Neural cell (in vitro differentiated cells): ENCODE measurements at regions not wholly inside any gene's neighbourhood (a gene's known extent, or its start where the extent isn't known, plus 50 kb on each side); places are given as distances from the start of the nearest gene placed in this dataset.

Experiments
- H2AFZ ChIP-seq: fragments of 200-600, 300-800 bp; sonication (generic), shearing (Covaris generic); 2 replicates; pipeline ENCODE4 v1.6.0; 2014; ENCODE audit warnings: low read depth, mild to moderate bottlenecking, antibody characterized with exemption, low read length, moderate library complexity
- H3F3A ChIP-seq: fragments of 200-600 bp; shearing (Covaris generic); 2 replicates; pipeline ENCODE4 v1.6.1; 2016; ENCODE audit warnings: mild to moderate bottlenecking, moderate library complexity, mixed read lengths, antibody characterized with exemption, low read length; ENCODE audit not compliant: insufficient read depth, poor library complexity, severe bottlenecking
- H3K27ac ChIP-seq: fragments of 200-600, 300-800 bp; sonication (generic), shearing (Covaris generic); 2 replicates; pipeline ENCODE4 v1.5.1; 2014; ENCODE audit warnings: mild to moderate bottlenecking, low read length, moderate library complexity
- H3K27me3 ChIP-seq: fragments of 300-800, 200-600 bp; sonication (generic), shearing (Covaris generic); 2 replicates; pipeline ENCODE4 v1.6.0; 2014; ENCODE audit warnings: mild to moderate bottlenecking, low read depth, low read length, moderate library complexity; ENCODE audit not compliant: insufficient read depth
- H3K36me3 ChIP-seq: fragments of 300-800, 200-600 bp; sonication (generic), shearing (Covaris generic); 2 replicates; pipeline ENCODE4 v1.5.1; 2014; ENCODE audit warnings: mild to moderate bottlenecking, antibody characterized with exemption, low read length, moderate library complexity; ENCODE audit not compliant: insufficient read depth
- H3K4me2 ChIP-seq: fragments of 300-800, 200-600 bp; sonication (generic), shearing (Covaris generic); 2 replicates; pipeline ENCODE4 v1.6.0; 2014; ENCODE audit warnings: mild to moderate bottlenecking, low read length
- H3K4me3 ChIP-seq: fragments of 300-800, 200-600 bp; sonication (generic), shearing (Covaris generic); 2 replicates; pipeline ENCODE4 v1.5.1; 2014; ENCODE audit warnings: mild to moderate bottlenecking, low read length, moderate library complexity
- H3K79me2 ChIP-seq: fragments of 200-600 bp; shearing (Covaris generic); replicated peaks from 2 replicates; pipeline ENCODE4 v1.6.0; 2014; ENCODE audit warnings: mild to moderate bottlenecking, low read length, moderate library complexity; ENCODE audit not compliant: insufficient read depth
- H3K9ac ChIP-seq: fragments of 300-800, 200-600 bp; sonication (generic), shearing (Covaris generic); 2 replicates; pipeline ENCODE4 v1.6.1; 2016; ENCODE audit warnings: mild to moderate bottlenecking, low read length, mixed read lengths
- H3K9me2 ChIP-seq: fragments of 200-600 bp; shearing (Covaris generic); 2 replicates; pipeline ENCODE4 v1.6.1; 2016; ENCODE audit warnings: mild to moderate bottlenecking, low read length, mixed read lengths; ENCODE audit not compliant: insufficient read depth
- H3K9me3 ChIP-seq: fragments of 200-600, 300-800 bp; sonication (generic), shearing (Covaris generic); 2 replicates; pipeline ENCODE4 v1.6.1; 2016; ENCODE audit warnings: mild to moderate bottlenecking, mixed run types, low read length, moderate library complexity, mixed read lengths
- H4K20me1 ChIP-seq: fragments of 200-600 bp; shearing (Covaris generic); 2 replicates; pipeline ENCODE4 v1.6.1; 2016; ENCODE audit warnings: mild to moderate bottlenecking, mixed run types; ENCODE audit not compliant: insufficient read depth
- EP300 ChIP-seq: fragments of 450-650 bp; conservative IDR thresholded peaks from 2 replicates; pipeline ENCODE4 v1.6.1; 2014; ENCODE audit warnings: antibody characterized with exemption, mild to moderate bottlenecking, moderate library complexity; ENCODE audit not compliant: poor library complexity, severe bottlenecking
- EZH2 ChIP-seq: fragments of 200-600, 300-800 bp; shearing (Covaris generic), sonication (generic); IDR thresholded peaks from 2 replicates; pipeline ENCODE4 v1.6.1; 2014; ENCODE audit warnings: antibody characterized with exemption, low read length, borderline replicate concordance, mild to moderate bottlenecking; ENCODE audit not compliant: insufficient read depth, poor library complexity, severe bottlenecking
- MXI1 ChIP-seq: fragments of 450-650 bp; conservative IDR thresholded peaks from 2 replicates; pipeline ENCODE4 v1.6.1; 2014; ENCODE audit warnings: antibody characterized with exemption, mild to moderate bottlenecking; ENCODE audit not compliant: poor library complexity, severe bottlenecking
- POLR2AphosphoS5 ChIP-seq: IDR thresholded peaks from 2 replicates; pipeline ENCODE4 v1.6.1; 2012
- RAD21 ChIP-seq: fragments of 450-650 bp; conservative IDR thresholded peaks from 2 replicates; pipeline ENCODE4 v1.6.1; 2014; ENCODE audit warnings: antibody characterized with exemption, mild to moderate bottlenecking, moderate library complexity
- REST ChIP-seq: IDR thresholded peaks from 2 replicates; pipeline ENCODE4 v1.6.1; 2012; ENCODE audit warnings: borderline replicate concordance
- SMC3 ChIP-seq: fragments of 450-650 bp; conservative IDR thresholded peaks from 2 replicates; pipeline ENCODE4 v1.6.1; 2014; ENCODE audit warnings: antibody characterized with exemption, mild to moderate bottlenecking, moderate library complexity; ENCODE audit not compliant: poor library complexity
- TAF1 ChIP-seq: IDR thresholded peaks from 2 replicates; pipeline ENCODE4 v1.6.1; 2012; ENCODE audit warnings: low read depth
- TF ChIP-seq, protein P1 (sequence below): fragments of 450-650 bp; IDR thresholded peaks from 2 replicates; pipeline ENCODE4 v1.5.1; 2014; ENCODE audit warnings: antibody characterized with exemption, mild to moderate bottlenecking, moderate library complexity; ENCODE audit not compliant: poor library complexity, severe bottlenecking

DNA sequence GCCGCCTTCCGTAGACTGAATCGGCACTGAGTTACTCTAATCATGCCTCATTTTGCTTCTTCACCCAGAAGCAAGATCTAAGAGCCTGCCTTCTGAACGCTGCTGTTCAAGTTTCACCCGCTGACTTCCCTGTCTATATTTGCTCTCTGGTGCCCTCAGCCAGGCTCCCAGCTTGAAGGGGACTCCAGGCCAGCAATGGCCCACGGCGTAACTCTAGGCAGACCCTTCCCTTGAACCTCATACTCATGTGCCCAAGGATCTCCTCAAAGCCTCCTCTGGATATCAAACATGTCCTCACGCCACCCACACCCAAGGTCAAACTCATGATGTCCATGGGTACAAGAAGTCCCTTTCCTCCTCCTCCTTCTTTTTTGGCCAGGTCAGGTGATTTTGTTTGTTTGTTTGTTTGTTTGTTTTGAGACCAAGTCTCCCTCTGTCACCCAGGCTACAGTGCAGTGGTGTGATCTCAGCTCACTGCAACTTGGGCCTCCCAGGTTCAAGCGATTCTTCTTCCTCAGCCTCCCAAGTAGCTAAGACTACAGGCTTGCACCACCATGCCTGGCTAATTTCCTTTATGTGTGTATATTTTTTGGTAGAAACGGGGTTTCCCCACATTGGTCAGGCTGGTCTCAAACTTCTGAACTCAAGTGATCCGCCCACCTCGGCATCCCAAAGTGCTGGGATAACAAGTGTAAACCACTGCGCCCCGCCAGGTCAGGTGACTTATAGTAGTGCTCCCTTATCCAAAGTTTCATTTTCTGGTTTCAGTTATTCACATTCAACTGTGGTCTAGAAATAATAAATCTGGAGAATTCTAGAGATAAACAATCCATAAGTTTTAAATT, 239.0 kb downstream of the SYK start:
- Histone ChIP-seq H3K9ac (no peak overlapping the region), H4K20me1 (no peaks in the 10 kb centered on the region), H3F3A (no peaks in the 10 kb centered on the region), H3K27me3 (no peaks in the 10 kb centered on the region), H2AFZ (no peak overlapping the region), H3K4me2 (no peak overlapping the region), H3K79me2 (no peaks in the 10 kb centered on the region), H3K36me3 (no peaks in the 10 kb centered on the region), H3K4me3 (no peak overlapping the region), H3K27ac (no peak overlapping the region), H3K9me3 (no peaks in the 10 kb centered on the region), H3K9me2 (no peaks in the 10 kb centered on the region)
- TF ChIP-seq MXI1 (no peak), TAF1 (no peak), EP300 (no peak), POLR2AphosphoS5 (no peak), SMC3 (no peak), RAD21 (no peak), EZH2 (no peak)
- TF ChIP-seq, protein P1, sequence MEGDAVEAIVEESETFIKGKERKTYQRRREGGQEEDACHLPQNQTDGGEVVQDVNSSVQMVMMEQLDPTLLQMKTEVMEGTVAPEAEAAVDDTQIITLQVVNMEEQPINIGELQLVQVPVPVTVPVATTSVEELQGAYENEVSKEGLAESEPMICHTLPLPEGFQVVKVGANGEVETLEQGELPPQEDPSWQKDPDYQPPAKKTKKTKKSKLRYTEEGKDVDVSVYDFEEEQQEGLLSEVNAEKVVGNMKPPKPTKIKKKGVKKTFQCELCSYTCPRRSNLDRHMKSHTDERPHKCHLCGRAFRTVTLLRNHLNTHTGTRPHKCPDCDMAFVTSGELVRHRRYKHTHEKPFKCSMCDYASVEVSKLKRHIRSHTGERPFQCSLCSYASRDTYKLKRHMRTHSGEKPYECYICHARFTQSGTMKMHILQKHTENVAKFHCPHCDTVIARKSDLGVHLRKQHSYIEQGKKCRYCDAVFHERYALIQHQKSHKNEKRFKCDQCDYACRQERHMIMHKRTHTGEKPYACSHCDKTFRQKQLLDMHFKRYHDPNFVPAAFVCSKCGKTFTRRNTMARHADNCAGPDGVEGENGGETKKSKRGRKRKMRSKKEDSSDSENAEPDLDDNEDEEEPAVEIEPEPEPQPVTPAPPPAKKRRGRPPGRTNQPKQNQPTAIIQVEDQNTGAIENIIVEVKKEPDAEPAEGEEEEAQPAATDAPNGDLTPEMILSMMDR = no peak

GRCh38 chr9:91042024-91042423, 240.4 kb downstream of the SYK start:
- Histone ChIP-seq H3K79me2 (no peaks in the 10 kb centered on the region), H3K4me3 (no peak overlapping the region), H3K27me3 (no peaks in the 10 kb centered on the region), H3F3A (no peaks in the 10 kb centered on the region), H3K9me2 (no peaks in the 10 kb centered on the region), H3K27ac (no peak overlapping the region), H3K4me2 (no peak overlapping the region), H2AFZ (no peak overlapping the region), H4K20me1 (no peaks in the 10 kb centered on the region), H3K36me3 (no peaks in the 10 kb centered on the region), H3K9ac (no peak overlapping the region), H3K9me3 (no peaks in the 10 kb centered on the region)
- no peak for TF ChIP-seq RAD21
- no peak for TF ChIP-seq TAF1
- TF ChIP-seq POLR2AphosphoS5 = no peak
- no peak for TF ChIP-seq SMC3
- no peak for TF ChIP-seq REST
- no peak for TF ChIP-seq EZH2
- TF ChIP-seq, protein P1 = no peak
- no peak for TF ChIP-seq EP300
- TF ChIP-seq MXI1 = no peak
